ENCODE measurements at regions not wholly inside any gene's neighbourhood (a gene's known extent, or its start where the extent isn't known, plus 50 kb on each side); places are given as distances from the start of the nearest gene placed in this dataset.

DNA sequence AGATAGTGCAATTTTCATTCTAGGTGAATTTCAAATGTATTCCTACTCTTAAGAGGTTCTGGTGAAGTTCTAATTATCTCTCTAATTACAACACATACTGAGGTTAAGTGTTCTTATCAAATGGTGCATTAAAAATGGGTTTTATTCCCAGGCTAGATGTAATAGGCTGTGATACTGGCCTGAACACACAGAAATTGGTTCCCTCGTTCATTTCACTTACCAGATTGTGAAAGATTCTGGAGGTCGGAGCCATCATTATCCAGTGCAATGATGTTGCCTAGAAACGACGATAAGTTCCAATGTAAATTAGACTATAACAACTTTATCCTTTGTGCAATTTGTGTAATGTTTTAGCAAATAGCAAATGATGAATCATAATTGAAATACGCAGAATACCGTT, 172.6 kb upstream of the SOX4 start:
- Histone ChIP-seq H3K4me1 (ENCODE audit: insufficient read depth) (no peaks in the 10 kb centered on the region), H3K9ac (no peak overlapping the region), H3F3A (ENCODE audit: insufficient read depth) (no peaks in the 10 kb centered on the region), H3K27me3 (replicated peaks; ENCODE audit: insufficient read depth) (no peaks in the 10 kb centered on the region), H3K4me3 (no peak overlapping the region), H3K4me2 (ENCODE audit: unreplicated experiment) (no peak overlapping the region), H4K20me1 (ENCODE audit: insufficient read depth) (no peaks in the 10 kb centered on the region), H3K27ac (no peak overlapping the region), H2AFZ (no peak overlapping the region), H3K79me2 (ENCODE audit: insufficient read depth) (no peaks in the 10 kb centered on the region), H3K9me3 (ENCODE audit: low read depth) (no peaks in the 10 kb centered on the region), H3K9me2 (ENCODE audit: insufficient read depth) (no peaks in the 10 kb centered on the region), H3K36me3 (ENCODE audit: low read depth) (no peaks in the 10 kb centered on the region)
- no peak for DNase-seq
- no peak for TF ChIP-seq EZH2 (IDR thresholded peaks at IDR 0.05; ENCODE audit: insufficient read depth, poor library complexity, severe bottlenecking)
- TF ChIP-seq EZH2phosphoT487 (IDR thresholded peaks at IDR 0.05; ENCODE audit: insufficient read depth, low read depth), result no peak
- 61 to 66% methylated on average over 6 of the region's 6 CpGs for WGBS, 2 experiments (ENCODE audit: low coverage in 1 of 2, low lambda C conversion rate in 2 of 2, missing lambda C conversion rate in 2 of 2)
- in situ Hi-C loops (cut with MboI), result no loop called here

DNA sequence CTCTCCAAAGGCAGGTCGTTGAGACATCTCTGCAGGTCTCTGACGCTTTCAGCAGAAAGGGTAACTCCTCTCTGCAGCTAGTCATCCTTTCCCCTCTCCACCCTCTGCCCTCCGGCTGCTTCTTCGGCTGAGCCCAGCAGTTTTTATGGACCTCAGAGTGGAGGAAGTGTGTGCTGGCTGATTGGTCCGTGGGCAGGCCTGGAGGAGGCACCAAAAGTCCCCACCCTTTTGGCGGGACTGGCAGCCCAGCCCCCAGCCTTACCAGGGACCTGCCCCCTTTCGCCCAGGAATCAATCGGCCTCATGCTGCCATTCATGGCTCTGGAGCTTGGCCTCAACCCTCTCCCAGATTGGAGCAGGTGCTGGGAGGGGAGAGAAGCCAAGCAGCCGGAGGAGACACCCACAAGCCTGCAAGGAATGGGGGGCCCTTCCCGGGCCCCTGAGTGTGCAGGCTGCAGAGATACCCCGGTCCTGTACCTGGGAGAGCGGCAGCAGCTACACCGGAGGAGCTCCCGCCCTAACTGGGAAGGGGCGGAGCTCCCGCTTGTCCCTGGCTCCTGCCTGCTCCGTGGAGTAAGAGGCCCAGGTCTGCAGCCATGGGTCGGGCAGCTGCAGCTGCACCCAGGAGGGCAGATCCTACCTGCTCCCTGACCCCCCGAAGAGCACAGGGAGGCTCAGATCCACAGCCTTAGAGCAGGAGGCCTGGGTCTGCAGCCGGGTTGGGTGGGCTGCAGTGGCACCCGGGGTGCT, 170.3 kb upstream of the SOX4 start:
- Histone ChIP-seq H3K4me1 (ENCODE audit: insufficient read depth) (no peaks in the 10 kb centered on the region), H4K20me1 (ENCODE audit: insufficient read depth) (no peaks in the 10 kb centered on the region), H3K36me3 (ENCODE audit: low read depth) (no peaks in the 10 kb centered on the region), H3K79me2 (ENCODE audit: insufficient read depth) (no peaks in the 10 kb centered on the region), H3K4me2 (ENCODE audit: unreplicated experiment) (no peak overlapping the region), H3K27me3 (replicated peaks; ENCODE audit: insufficient read depth) (no peaks in the 10 kb centered on the region), H2AFZ (no peak overlapping the region), H3K9ac (no peak overlapping the region), H3F3A (ENCODE audit: insufficient read depth) (no peaks in the 10 kb centered on the region), H3K4me3 (no peak overlapping the region), H3K27ac (no peak overlapping the region), H3K9me2 (ENCODE audit: insufficient read depth) (no peaks in the 10 kb centered on the region), H3K9me3 (ENCODE audit: low read depth) (no peaks in the 10 kb centered on the region)
- WGBS, 2 experiments (ENCODE audit: low coverage in 1 of 2, low lambda C conversion rate in 2 of 2, missing lambda C conversion rate in 2 of 2), result 70 to 78% methylated on average over 20 to 21 of the region's 21 CpGs
- in situ Hi-C loops (cut with MboI), result no loop called here
- TF ChIP-seq EZH2 (IDR thresholded peaks at IDR 0.05; ENCODE audit: insufficient read depth, poor library complexity, severe bottlenecking), result no peak
- no peak for TF ChIP-seq EZH2phosphoT487 (IDR thresholded peaks at IDR 0.05; ENCODE audit: insufficient read depth, low read depth)
- DNase-seq, result no peak

DNA sequence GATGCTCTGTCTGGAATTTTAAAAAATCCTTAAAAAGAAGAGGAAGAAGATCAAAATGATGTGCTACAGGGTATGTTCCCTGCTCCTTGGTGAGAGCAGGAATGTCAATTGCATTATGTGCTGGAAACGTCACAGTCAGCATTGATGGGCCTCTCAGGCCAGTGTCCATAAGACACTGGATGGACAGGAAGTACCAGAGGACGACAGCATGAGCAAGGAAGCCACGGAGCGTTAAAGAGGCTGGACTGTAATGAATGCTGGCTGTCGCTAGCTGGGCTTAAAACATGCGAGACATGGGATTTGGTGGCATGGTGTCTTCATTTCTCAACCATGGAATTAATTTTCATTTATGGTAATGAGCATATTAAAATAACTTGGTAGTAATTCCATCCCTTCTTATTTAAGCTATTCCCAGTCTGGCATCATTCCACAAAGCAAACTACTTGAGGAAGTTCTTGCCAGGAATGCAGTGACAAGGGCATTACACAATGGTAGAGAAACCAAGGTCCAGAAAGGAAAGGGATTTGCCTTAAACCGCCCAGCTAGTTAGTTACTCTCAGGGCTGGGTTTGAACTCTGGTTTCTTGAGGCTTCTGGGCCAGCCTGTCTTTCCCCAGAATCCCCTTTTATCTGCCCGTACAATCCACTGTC, 166.6 kb upstream of the SOX4 start:
- in situ Hi-C loops (cut with MboI), result no loop called here
- no peaks in the 10 kb centered on the region for H3K9me2 ChIP-seq (ENCODE audit: insufficient read depth)
- H4K20me1 ChIP-seq (ENCODE audit: insufficient read depth), result no peaks in the 10 kb centered on the region
- TF ChIP-seq EZH2 (IDR thresholded peaks at IDR 0.05; ENCODE audit: insufficient read depth, poor library complexity, severe bottlenecking) (no peak), EZH2phosphoT487 (IDR thresholded peaks at IDR 0.05; ENCODE audit: insufficient read depth, low read depth) (no peak)
- DNase-seq, result peak; percentile 40
- H3K4me2 ChIP-seq (ENCODE audit: unreplicated experiment), result no peak overlapping the region
- no peaks in the 10 kb centered on the region for H3K27me3 ChIP-seq (replicated peaks; ENCODE audit: insufficient read depth)
- 45 to 50% methylated on average over 8 of the region's 8 CpGs for WGBS, 2 experiments (ENCODE audit: low coverage in 1 of 2, low lambda C conversion rate in 2 of 2, missing lambda C conversion rate in 2 of 2)
- no peak overlapping the region for H3K9ac ChIP-seq
- H3K9me3 ChIP-seq (ENCODE audit: low read depth), result no peaks in the 10 kb centered on the region
- no peak overlapping the region for H3K27ac ChIP-seq
- no peaks in the 10 kb centered on the region for H3F3A ChIP-seq (ENCODE audit: insufficient read depth)
- no peak overlapping the region for H2AFZ ChIP-seq
- no peaks in the 10 kb centered on the region for H3K79me2 ChIP-seq (ENCODE audit: insufficient read depth)
- no peaks in the 10 kb centered on the region for H3K36me3 ChIP-seq (ENCODE audit: low read depth)
- no peak overlapping the region for H3K4me3 ChIP-seq
- no peaks in the 10 kb centered on the region for H3K4me1 ChIP-seq (ENCODE audit: insufficient read depth)

DNA sequence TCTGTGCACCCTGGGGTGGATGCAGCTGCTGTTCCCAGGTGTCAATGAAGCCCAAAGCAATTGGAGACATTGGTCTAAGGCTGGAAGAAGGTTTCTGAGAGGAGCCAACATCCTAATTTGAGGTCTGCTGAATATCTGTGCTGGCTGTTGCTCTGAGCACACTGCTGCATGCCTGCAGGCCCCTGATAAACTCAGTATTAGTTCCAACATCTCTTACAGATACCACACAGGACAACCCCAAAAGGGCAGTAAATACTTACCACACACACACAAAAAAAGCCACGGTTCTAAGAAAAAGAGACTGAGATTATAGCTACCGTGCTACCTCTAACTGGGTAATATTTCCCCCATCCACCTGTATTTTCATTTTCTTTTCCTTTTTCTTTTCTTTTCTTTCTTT, 164.3 kb upstream of the SOX4 start:
- Histone ChIP-seq H3K9ac (no peak overlapping the region), H4K20me1 (ENCODE audit: insufficient read depth) (no peaks in the 10 kb centered on the region), H2AFZ (no peak overlapping the region), H3K9me2 (ENCODE audit: insufficient read depth) (no peaks in the 10 kb centered on the region), H3K79me2 (ENCODE audit: insufficient read depth) (no peaks in the 10 kb centered on the region), H3K27me3 (replicated peaks; ENCODE audit: insufficient read depth) (no peaks in the 10 kb centered on the region), H3K4me1 (ENCODE audit: insufficient read depth) (no peaks in the 10 kb centered on the region), H3F3A (ENCODE audit: insufficient read depth) (no peaks in the 10 kb centered on the region), H3K4me3 (no peak overlapping the region), H3K27ac (no peak overlapping the region), H3K4me2 (ENCODE audit: unreplicated experiment) (no peak overlapping the region), H3K9me3 (ENCODE audit: low read depth) (no peaks in the 10 kb centered on the region), H3K36me3 (ENCODE audit: low read depth) (no peaks in the 10 kb centered on the region)
- WGBS, 2 experiments (ENCODE audit: low coverage in 1 of 2, low lambda C conversion rate in 2 of 2, missing lambda C conversion rate in 2 of 2), result 65 to 83% methylated on average over 2 of the region's 2 CpGs
- in situ Hi-C loops (cut with MboI), result no loop called here
- no peak for DNase-seq
- TF ChIP-seq EZH2phosphoT487 (IDR thresholded peaks at IDR 0.05; ENCODE audit: insufficient read depth, low read depth), result no peak
- no peak for TF ChIP-seq EZH2 (IDR thresholded peaks at IDR 0.05; ENCODE audit: insufficient read depth, poor library complexity, severe bottlenecking)

All from GM23248 (cell line).